ENCODE measurements at regions not wholly inside any gene's neighbourhood (a gene's known extent, or its start where the extent isn't known, plus 50 kb on each side); places are given as distances from the start of the nearest gene placed in this dataset.

DNA sequence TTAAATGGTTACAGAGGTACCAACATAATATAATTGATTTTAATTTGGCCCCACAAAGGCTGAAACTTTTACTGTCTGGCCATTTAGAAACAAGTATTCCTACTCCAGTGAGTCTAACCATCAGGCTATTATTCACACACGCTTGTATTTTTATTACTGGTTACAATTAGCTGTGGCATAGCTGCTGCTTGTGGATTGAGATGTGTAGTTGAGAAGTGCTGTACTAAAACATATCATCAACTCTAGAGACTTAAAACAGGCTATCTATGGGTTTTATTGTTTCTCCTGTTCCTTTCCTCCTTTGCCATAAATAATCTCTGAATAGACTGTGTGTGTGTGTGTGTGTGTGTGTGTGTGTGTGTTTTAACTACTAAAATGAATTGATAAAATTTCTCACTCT is 530.2 kb downstream of the CCDC85A start:
- no peak for DNase-seq

DNA sequence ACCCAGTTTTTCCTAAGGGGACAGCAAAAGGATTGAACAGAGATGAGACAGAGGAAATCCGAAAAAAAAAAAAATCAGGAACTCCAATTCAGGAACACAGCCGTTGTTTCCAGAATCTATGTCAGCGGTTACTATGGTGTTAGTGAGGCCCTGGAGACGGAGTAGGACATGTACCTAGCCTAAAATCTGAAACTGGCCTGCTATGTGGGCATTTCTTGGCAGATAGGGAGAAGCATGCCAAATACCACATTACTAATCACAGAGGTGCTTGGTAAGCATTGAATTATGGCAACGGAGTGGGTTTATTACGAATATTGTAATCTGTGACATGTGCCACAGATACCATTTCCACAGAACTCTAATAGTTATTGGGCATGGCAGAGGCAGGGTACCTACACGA is 530.6 kb downstream of the CCDC85A start:
- no peak for DNase-seq

DNA sequence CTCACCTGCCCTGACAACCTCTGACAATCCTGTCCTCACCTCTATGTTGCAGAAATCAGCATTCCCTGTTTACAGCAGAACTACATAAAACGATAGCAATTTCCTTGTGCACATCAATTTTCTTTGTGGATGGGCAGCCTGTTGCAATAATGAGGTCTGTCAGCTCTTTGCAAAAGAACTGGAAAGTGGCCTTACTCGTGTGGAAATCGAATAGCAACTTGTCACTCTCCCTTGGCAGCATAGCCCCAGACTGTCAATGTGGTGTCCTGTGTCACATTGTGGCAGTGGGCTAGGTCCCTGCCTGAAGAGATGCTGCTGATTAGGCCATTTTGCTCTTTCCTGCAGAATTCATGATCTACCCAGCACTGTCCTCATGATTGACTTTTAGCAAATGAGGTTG is 531.9 kb downstream of the CCDC85A start:
- no peak for DNase-seq

DNA sequence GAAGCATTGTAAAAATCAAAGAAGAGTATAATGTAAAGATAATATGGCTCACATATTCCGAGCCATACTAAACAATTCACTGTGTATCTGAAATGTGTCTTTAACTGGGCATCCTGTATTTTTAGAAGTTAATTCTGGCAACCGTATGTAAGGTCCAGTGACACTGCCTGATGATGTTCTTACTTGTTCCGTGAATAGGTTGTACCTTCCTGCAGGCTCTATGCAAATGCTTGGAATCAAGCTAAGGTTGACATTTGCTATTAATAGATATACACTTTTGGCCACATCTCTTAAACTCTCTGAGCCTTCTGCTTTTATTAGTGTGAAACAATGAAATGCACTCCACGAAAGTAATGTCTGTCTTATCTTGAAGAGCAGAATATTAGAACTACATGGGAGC is 534.6 kb downstream of the CCDC85A start:
- DNase-seq, result no peak

DNA sequence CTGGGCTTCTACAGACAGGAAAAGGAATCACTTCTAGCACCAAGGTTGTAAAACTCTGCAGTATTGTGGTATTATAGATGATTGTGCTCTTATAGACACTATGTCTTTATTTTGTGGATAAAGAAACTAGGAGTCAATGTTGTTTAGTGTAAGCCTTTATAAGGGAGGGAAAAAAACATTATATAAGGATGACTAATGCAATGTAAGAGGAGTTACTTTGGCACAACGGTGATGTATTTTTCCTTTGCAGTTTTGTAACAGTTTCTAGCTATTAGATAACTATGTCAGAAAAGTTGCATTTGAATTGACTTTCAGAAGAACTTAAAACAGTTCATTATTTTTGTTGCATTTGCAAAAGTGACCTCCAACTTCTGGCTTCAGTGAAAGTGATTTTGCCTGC is 545.4 kb downstream of the CCDC85A start:
- no peak for DNase-seq

DNA sequence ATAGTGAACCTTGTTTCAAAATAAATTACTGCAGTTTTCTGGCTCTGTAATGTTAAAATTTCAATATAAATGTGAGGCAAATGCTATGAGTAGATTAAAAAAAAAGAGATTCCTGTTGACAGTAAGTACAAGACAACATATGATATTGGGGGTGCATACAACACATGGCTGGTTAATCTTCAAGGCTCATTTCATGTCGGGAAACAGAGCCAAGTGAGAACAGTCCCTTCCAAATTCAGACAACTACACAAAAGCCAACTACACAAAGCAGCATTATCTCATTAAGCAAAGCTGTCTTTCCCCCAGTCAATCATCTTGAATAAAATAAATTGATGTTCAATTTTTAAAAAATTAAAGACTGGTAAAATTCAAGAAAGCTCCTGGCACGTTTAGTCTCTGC is 549.2 kb downstream of the CCDC85A start:
- DNase-seq, result no peak

DNA sequence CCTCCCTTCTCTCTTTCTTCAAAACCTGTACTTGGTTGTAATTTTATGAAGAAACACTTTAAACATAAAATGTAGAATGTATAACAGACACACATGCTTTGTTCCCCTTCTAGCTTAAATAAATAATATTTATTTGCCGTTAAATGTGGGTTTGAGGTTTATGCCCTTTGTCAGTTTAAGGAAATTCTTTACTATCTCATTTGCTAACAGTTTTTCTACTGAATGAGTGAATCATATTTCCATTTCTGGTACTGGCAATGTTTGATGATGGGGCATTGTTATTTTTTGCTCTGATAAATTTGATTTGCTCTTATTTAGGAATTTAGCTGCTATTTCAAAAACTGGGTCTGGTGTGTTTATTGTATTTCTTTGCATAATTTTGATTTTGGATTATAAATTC is 555.6 kb downstream of the CCDC85A start:
- DNase-seq, result no peak

DNA sequence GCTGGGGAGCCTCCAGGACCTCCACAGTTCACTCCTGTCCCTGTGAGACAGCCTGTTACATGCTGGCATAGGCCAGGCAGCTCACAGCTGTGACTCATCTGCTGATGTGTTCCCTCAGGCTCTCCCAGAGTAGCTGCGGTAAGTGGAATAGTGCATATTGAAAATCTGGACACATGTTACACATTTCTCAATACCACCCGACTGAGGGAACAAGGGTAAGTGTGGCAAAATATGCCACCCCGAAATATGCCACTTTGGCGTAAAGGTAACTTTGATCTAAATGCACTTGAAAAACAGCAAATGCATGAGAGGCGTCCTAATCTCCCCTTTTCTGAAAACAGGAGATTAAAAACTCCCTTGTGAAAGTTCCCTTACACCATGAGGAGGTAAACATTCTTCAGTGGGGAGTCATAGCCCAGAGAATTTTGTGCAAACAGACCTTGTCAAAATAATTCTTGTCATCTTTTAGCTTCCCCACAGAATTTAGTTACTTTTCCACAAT is 557.9 kb downstream of the CCDC85A start:
- DNase-seq, result no peak

DNA sequence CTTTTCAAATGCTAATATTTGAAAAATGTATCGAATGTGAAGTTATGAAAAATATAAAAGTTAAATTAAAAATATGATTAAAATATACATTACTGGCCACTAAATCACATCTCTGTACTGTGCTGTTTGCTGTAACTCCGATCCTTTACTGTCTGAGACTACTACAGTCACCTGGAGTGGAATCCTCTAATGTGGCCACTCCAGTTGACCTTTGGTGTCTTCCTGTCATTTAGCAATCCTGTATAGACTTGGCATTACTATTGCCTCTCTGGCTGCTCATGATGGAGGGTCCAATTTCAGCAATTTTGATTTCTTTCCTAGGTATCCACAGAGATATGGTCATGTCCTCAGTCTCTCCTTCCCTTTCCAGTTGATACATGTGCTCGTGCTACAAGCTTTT is 560.0 kb downstream of the CCDC85A start:
- no peak for DNase-seq

DNA sequence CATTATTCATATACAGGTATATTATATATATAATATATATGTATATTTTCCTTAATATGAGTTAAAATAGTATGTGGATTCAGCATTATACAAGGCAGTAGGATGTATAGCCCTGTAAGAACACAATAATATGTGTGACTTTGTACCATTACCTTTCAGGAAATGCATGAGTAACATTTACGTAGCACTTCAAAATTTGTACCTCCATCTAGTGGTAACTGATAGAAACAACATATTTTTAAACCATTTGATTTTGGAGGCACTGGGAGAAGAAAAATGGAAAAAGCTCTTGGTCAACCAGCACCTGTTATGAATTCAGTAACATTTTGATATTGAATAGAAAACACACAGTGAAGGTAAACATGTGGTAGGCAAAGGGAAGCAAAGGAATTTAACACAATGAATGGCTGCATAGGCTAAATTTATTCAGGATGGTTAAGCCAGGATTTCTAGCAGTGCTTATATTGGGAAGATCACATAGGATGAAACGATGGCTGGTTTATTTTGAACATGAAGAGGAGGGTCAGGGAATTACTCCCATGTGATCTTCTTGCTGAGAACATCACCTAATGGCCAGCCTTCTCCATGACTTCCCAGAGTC is 565.5 kb downstream of the CCDC85A start:
- DNase-seq, result no peak

DNA sequence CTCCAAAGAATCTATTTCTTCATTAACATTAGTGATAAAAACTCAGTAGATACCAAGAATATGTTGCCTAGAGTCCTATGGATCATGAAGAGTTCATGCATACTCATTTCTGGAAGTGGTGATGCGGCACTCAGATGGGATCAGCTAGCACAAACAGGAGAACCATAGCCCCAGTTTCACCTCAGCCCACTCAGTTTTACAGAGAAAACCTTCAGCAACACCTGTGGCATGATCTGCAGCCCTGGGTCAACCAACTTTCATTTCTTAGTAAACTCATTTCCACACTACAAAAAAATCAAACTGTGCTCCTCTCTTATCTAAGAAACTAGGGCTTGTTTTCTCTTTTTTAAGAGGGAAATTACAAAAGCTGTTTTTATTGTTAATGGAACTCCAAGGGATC is 569.4 kb downstream of the CCDC85A start:
- no peak for DNase-seq

DNA sequence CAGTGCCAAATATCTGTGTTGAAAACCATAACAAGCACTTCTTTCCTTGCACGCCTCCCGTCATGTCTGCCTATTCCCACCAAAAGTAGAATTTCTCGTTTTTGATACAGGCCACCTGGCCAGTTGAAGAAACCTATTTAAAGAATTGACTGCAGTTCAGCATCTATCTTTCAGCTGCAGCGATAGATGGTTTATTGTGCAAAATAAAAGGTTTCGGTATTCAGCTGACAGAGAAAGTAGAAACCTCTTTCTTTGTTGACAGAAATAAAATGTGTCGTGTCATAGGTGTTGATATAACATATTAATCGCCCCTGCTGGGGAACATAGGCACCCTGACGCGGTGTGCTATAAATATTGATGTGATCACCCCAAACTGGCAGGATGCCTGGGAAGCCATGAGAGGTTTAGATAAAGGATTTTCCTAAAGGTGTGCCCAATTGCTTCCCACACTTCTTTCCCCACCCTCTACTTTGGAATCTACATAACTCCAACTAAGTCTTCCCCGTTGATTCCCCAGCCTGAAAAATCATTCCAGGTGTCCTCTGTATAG is 570.4 kb downstream of the CCDC85A start:
- DNase-seq, result no peak

DNA sequence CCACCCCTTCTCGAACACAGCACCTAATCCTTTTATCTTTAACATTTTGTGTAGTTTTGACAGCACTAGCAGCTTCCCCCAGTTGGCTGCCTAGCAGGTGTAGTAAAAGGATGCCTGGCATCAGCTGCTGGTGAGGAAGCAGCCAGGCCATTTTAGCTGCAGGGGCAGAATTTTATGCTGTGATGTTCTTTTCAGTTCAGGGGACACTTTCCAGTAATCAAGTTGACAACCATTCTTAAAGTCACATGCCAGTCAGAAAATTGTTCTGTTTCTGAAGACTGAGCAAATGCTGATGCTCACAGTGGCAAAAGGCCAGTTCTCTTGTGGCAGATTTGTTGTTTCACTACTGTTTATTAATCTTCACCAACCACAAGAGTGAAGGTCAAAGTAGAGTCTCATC is 570.8 kb downstream of the CCDC85A start:
- DNase-seq, result no peak

DNA sequence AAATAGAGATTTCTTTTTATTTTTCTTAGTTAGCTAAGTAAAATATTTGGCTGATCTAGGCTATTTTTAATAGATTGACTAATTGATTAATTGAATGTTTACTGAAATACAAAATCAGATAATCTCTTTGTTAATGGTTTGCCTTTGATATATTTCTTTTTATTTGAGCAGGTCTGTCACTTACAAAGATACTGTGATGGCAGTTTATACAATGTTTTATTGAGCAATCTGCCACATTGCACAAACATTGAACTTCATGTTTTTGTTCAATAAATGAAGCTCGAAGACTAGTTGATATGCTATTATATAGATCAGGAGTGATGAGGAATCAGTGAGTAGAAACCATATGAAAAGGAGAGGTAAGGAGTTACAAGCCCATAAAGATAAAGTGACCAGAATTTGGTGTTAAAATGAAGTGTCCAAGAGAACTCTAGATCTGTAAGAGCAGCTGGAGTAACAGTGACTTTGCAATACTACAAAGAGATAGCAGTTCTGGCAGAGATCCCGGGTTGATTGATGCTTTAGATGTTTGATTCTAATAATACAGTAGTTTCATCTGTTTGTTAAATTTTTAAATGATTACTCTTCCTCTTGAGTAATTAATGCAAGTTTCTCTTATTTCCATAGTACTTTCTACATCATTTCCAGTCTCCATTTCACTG is 574.2 kb downstream of the CCDC85A start:
- DNase-seq, result no peak

DNA sequence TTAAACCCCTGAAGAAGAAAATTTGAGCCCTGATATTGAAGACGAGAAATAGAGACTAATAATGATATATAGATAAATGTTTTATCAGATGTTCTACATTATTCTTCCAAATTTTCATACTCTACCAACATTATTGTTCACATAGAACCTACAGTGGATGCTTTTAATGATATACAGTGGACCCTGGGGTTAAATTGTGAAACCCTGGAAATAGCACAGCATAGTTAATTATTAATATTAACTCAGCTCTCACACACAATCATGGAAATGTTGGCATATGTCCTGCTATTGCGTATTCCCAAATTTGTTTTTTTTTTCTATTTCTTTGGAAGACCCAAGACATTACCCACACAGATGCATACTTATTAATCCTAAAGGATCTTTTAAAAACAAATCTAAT is 579.9 kb downstream of the CCDC85A start:
- no peak for DNase-seq

DNA sequence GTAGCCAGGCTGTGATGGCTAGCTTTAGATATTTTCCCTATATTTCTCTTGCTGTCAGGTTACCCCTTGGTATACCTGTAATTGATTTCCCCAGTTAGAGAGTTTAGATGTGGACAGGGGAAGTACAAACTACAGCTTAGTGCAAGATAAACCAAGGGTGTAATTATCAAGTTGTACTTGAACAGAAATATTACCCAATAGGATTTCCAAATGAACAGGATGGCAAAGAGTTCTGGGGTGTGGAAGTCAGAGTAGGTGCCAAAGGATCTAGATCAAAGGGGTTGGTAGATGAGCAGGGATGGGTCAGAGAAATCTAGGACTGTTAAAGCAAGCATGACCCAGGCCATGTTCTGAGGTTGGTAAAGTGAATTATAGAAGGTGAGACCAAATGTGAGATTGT is 585.2 kb downstream of the CCDC85A start:
- DNase-seq, result no peak

DNA sequence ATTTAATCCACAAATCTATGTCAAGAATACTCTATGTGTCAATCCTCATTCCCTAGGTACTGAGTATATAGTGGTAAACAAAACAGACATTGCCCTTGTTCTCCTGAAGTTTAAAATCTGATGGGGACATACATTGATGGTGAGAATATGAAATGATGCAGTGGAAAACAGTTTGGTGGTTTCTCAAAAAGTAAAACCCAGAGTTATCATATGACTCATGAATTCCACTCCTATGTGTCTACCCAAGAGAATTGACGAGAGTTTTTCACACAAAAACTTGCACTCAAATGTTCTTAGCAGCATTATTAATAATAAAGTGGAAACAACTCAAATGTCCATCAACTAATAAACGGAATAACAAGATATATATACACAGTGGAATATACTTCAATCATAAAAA is 586.7 kb downstream of the CCDC85A start:
- no peak for DNase-seq

DNA sequence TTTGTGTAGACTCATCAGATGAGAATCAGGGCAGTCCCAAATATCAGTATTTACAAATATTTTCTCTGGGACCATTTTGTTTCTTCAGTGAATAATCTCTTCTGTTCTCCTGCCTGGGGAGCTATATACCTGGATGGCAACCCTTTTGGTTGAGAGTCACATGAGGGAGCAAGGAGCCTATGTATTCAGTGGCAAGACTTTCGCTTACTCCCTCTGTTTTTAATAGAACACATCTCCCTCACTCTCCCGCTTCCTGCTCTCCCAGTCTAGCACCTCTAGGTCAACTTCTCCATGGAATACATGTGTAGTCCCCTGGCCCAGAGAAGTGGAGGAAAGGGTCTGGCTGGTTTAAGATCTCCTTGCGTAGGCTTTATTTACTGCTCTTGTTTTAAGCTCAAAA is 600.3 kb downstream of the CCDC85A start:
- DNase-seq, result no peak

DNA sequence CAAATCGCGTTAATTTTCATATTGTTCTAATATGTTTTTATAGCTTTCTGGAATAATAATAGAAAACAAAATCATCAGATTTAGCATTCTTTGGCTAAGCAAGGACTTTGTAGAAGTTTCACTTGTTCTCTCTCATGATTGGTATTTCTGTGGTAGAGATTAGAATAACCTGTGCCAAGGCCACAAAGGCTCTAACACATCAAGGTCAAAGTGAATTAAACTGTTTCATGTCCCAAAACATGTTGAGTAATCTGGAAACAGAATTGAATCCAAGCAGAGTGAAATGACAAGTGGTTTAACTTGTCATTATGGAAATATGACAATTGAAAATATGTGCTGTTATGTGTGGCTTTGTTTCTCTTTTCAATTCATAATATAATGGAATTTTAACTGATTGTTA is 617.4 kb downstream of the CCDC85A start:
- DNase-seq, result no peak

DNA sequence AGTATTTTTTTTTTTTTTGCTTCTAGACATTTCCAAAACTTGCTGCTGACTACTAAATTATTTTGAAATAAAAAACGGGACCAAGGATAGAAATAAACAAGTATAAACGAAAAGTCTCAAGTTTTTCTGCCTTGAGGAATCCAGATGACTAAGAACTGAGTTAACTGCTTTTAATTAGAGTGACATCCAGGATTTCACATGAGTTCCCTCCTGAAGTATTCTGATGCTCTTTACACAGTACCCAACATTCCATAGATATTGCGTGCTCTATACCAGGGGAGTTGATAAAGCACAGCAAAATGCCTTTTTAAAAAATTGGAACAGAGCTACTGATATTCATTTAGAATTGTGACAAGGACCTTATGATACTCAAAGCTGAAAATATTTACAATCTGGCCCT is 618.0 kb downstream of the CCDC85A start:
- DNase-seq, result no peak

DNA sequence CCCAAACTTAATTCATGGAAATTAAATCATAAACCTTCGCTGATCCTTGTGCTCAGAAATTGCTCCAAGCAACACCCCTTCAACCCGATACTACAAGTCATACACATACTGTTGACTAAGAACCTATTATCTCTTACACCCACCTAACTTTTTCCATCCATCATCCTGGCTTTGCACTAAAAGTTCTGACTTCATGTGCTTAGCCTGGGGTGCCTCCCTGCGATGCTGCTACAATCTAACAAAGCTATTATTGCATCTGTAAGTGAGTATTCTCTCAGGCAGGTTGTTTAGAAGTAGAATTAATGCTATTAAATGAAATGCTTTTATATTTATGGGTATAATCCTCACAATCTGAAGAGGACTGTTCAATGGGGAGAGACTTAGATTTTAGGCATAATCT is 619.8 kb downstream of the CCDC85A start:
- no peak for DNase-seq

DNA sequence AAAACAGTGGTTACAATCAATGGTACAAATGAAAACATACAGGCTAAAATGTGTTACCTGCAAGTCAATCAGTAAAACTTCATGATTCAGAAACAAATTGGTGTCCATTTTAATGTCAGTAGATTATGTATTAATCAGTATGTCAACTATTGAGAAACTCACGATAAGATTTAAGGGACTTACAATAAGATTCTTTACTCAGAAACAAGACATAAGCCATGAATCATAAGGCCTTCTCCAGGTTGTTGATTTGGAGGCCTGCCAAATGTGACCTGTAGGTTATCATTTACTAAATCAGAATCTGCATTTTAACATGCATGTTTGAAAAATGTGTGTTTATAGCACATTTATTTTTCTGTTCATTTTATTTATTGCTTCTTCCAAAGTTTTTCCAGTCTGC is 623.1 kb downstream of the CCDC85A start:
- no peak for DNase-seq

DNA sequence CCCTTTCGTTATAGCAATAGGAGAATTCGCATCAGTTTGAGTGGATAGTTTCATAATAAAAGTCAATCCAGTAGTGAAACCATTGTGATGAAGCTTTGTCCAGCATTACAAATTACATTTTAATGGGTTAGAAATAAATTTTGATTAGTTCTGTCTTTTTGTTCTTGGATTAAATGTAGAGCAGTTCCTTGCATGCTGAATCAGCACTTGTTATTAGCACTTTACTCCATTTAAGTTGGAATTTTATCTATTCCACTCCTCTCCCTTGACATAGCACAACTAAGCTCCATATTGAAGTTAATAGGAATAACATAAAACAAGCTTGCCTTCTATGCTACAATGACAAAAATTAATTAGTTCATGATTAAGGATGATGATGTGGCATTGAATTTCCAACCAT is 624.1 kb downstream of the CCDC85A start:
- no peak for DNase-seq

DNA sequence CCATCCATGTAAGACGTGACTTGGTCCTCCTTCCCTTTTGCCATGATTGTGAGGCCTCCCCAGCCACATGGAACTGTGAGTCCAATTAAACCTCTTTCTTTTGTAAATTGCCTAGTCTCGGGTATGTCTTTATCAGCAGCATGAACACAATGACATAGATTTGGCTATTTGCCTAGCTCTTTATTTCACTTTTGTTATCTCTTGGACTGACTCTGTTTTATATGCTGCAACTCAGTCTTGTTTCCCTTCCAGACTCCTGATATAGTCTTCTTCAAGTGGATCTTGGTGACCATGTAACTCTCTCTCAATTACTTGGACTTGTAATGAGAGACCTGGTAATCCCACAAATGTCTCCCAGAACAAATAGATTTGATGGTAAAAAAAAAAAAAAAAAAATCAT is 627.6 kb downstream of the CCDC85A start:
- DNase-seq, result no peak

DNA sequence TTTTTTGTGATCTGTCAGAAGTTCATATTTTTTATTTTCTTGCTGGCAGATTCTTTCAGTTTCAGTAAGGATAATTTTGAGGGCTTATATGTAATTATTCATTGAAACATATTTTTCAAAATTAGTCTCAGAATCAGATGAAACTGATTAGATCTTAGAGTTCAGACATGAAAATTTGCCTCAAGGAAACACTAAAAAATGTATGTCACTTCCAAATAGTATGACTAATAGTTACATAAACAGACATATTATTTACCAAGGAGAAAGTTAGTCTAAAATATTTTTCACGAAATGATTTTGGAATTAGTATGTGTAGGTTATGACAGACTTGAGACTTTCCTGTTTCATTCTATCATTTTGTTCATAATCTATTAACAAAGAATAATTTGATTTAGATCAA is 628.6 kb downstream of the CCDC85A start:
- DNase-seq, result no peak
